ENCODE measurements at regions not wholly inside any gene's neighbourhood (a gene's known extent, or its start where the extent isn't known, plus 50 kb on each side); places are given as distances from the start of the nearest gene placed in this dataset.

GRCh38 chr21:18716578-18717138 is 313.1 kb upstream of the TMPRSS15 start:
- in situ Hi-C loops (cut with HindIII; ENCODE audit: low pct_ligation_motif_present, low sequenced_read_pairs): no loop called here
- no peak for TF ChIP-seq CTCF (IDR thresholded peaks at IDR 0.05; ENCODE audit: low read depth, low read length, missing control alignments)
- Histone ChIP-seq H3K4me3 (ENCODE audit: low read depth, low read length) (no peak overlapping the region), H3K36me3 (replicated peaks) (no peaks in the 10 kb centered on the region), H3K27ac (no peak overlapping the region), H3K27me3 (replicated peaks) (no peaks in the 10 kb centered on the region)
- DNase-seq: no peak

- no peak for DNase-seq
- in situ Hi-C loops (cut with HindIII; ENCODE audit: low pct_ligation_motif_present, low sequenced_read_pairs): no loop called here
- Histone ChIP-seq H3K4me3 (ENCODE audit: low read depth, low read length) (no peak overlapping the region), H3K27ac (no peak overlapping the region), H3K27me3 (replicated peaks) (no peaks in the 10 kb centered on the region), H3K36me3 (replicated peaks) (no peaks in the 10 kb centered on the region)
- TF ChIP-seq CTCF (IDR thresholded peaks at IDR 0.05; ENCODE audit: low read depth, low read length, missing control alignments): no peak
Observed at GRCh38 chr21:18722193-18722592, 318.6 kb upstream of the TMPRSS15 start.

GRCh38 chr21:18723171-18723570 is 319.6 kb upstream of the TMPRSS15 start:
- no peaks in the 10 kb centered on the region for H3K36me3 ChIP-seq (replicated peaks)
- DNase-seq: no peak
- in situ Hi-C loops (cut with HindIII; ENCODE audit: low pct_ligation_motif_present, low sequenced_read_pairs): no loop called here
- no peaks in the 10 kb centered on the region for H3K27me3 ChIP-seq (replicated peaks)
- H3K27ac ChIP-seq: no peak overlapping the region
- H3K4me3 ChIP-seq (ENCODE audit: low read depth, low read length): no peak overlapping the region
- TF ChIP-seq CTCF (IDR thresholded peaks at IDR 0.05; ENCODE audit: low read depth, low read length, missing control alignments): no peak

- Histone ChIP-seq H3K4me3 (ENCODE audit: low read depth, low read length) (no peak overlapping the region), H3K36me3 (replicated peaks) (no peaks in the 10 kb centered on the region), H3K27ac (no peak overlapping the region), H3K27me3 (replicated peaks) (no peaks in the 10 kb centered on the region)
- in situ Hi-C loops (cut with HindIII; ENCODE audit: low pct_ligation_motif_present, low sequenced_read_pairs): no loop called here
- no peak for DNase-seq
- peak; percentile 50 for TF ChIP-seq CTCF (IDR thresholded peaks at IDR 0.05; ENCODE audit: low read depth, low read length, missing control alignments)
Observed at GRCh38 chr21:18725653-18726052, 322.1 kb upstream of the TMPRSS15 start.

GRCh38 chr21:18741954-18742353 is 338.4 kb upstream of the TMPRSS15 start:
- Histone ChIP-seq H3K27ac (no peak overlapping the region), H3K27me3 (replicated peaks) (no peaks in the 10 kb centered on the region), H3K36me3 (replicated peaks) (no peaks in the 10 kb centered on the region), H3K4me3 (ENCODE audit: low read depth, low read length) (no peak overlapping the region)
- in situ Hi-C loops (cut with HindIII; ENCODE audit: low pct_ligation_motif_present, low sequenced_read_pairs): no loop called here
- no peak for TF ChIP-seq CTCF (IDR thresholded peaks at IDR 0.05; ENCODE audit: low read depth, low read length, missing control alignments)
- DNase-seq: no peak

- H3K27me3 ChIP-seq (replicated peaks): no peaks in the 10 kb centered on the region
- in situ Hi-C loops (cut with HindIII; ENCODE audit: low pct_ligation_motif_present, low sequenced_read_pairs): no loop called here
- no peak overlapping the region for H3K4me3 ChIP-seq (ENCODE audit: low read depth, low read length)
- no peak for TF ChIP-seq CTCF (IDR thresholded peaks at IDR 0.05; ENCODE audit: low read depth, low read length, missing control alignments)
- H3K36me3 ChIP-seq (replicated peaks): no peaks in the 10 kb centered on the region
- H3K27ac ChIP-seq: no peak overlapping the region
- no peak for DNase-seq
Observed at GRCh38 chr21:18743531-18743930, 339.9 kb upstream of the TMPRSS15 start.
